Chondrocyte (in vitro differentiated cells): ENCODE measurements at regions not wholly inside any gene's neighbourhood (a gene's known extent, or its start where the extent isn't known, plus 50 kb on each side); places are given as distances from the start of the nearest gene placed in this dataset.

Experiments
- DNase-seq: peaks from one replicate; pipeline ENCODE4 v3.0.0; 2021; ENCODE audit warnings: mixed read lengths, low spot score
- H3K27ac Mint-ChIP-seq: one replicate; pipeline ENCODE4 v1.8.0; 2021; ENCODE audit warnings: mild to moderate bottlenecking, moderate library complexity, mixed read lengths; ENCODE audit not compliant: unreplicated experiment
- H3K27me3 Mint-ChIP-seq: 2 replicates; pipeline ENCODE4 v1.8.0; 2021; ENCODE audit warnings: low read depth, mixed read lengths
- H3K36me3 Mint-ChIP-seq: 2 replicates; pipeline ENCODE4 v1.8.0; 2021; ENCODE audit warnings: low read depth, mixed read lengths
- H3K4me1 Mint-ChIP-seq: 2 replicates; pipeline ENCODE4 v1.8.0; 2021; ENCODE audit warnings: low read depth, mild to moderate bottlenecking, mixed read lengths
- H3K4me3 Mint-ChIP-seq: one replicate; pipeline ENCODE4 v1.8.0; 2021; ENCODE audit warnings: mild to moderate bottlenecking, moderate library complexity, mixed read lengths; ENCODE audit not compliant: unreplicated experiment
- H3K9me3 Mint-ChIP-seq: 2 replicates; pipeline ENCODE4 v1.8.0; 2021; ENCODE audit warnings: low read depth, mixed read lengths
- CTCF ChIP-seq: fragments of 200-600 bp; sonication (generic); IDR thresholded peaks from 2 replicates; pipeline ENCODE4 v1.5.0; 2021; ENCODE audit warnings: antibody characterized with exemption, mild to moderate bottlenecking, moderate library complexity

GRCh38 chr13:89568746-89569145 lies 1778.7 kb upstream of the MIR17HG start:
- no peak overlapping the region for H3K27ac Mint-ChIP-seq
- no peak for TF ChIP-seq CTCF
- DNase-seq: no peak

GRCh38 chr13:89571676-89572075 lies 1775.8 kb upstream of the MIR17HG start:
- Mint-ChIP-seq H3K4me3 (no peak overlapping the region), H3K27me3 (no peaks in the 10 kb centered on the region)

More at GRCh38 chr13:89568746-89569145, 1778.7 kb upstream of the MIR17HG start:
- H3K27me3 Mint-ChIP-seq: no peaks in the 10 kb centered on the region
- H3K4me3 Mint-ChIP-seq: no peak overlapping the region
- H3K36me3 Mint-ChIP-seq: peaks cover 4% of the 10 kb centered on the region
- peaks cover 12% of the 10 kb centered on the region for H3K9me3 Mint-ChIP-seq
- peaks cover 17% of the 10 kb centered on the region for H3K4me1 Mint-ChIP-seq

GRCh38 chr13:89574077-89574476 lies 1773.4 kb upstream of the MIR17HG start:
- no peak for TF ChIP-seq CTCF
- Mint-ChIP-seq H3K27me3 (no peaks in the 10 kb centered on the region), H3K36me3 (peaks cover 4% of the 10 kb centered on the region), H3K4me3 (no peak overlapping the region), H3K27ac (no peak overlapping the region), H3K4me1 (no peaks in the 10 kb centered on the region), H3K9me3 (peaks cover 12% of the 10 kb centered on the region)
- DNase-seq: no peak

More at GRCh38 chr13:89571676-89572075, 1775.8 kb upstream of the MIR17HG start:
- peaks cover 4% of the 10 kb centered on the region for H3K36me3 Mint-ChIP-seq
- DNase-seq: no peak
- no peak for TF ChIP-seq CTCF
- peaks cover 16% of the 10 kb centered on the region for H3K4me1 Mint-ChIP-seq
- H3K27ac Mint-ChIP-seq: no peak overlapping the region
- peaks cover 12% of the 10 kb centered on the region for H3K9me3 Mint-ChIP-seq

GRCh38 chr13:89577301-89577700 lies 1770.2 kb upstream of the MIR17HG start:
- Mint-ChIP-seq H3K4me3 (no peak overlapping the region), H3K27ac (no peak overlapping the region), H3K9me3 (peaks cover 3% of the 10 kb centered on the region), H3K27me3 (no peaks in the 10 kb centered on the region), H3K36me3 (no peaks in the 10 kb centered on the region), H3K4me1 (no peaks in the 10 kb centered on the region)
- TF ChIP-seq CTCF: peak; percentile 37
- DNase-seq: no peak

GRCh38 chr13:89584058-89584620 lies 1763.3 kb upstream of the MIR17HG start:
- peak overlapping the region; percentile 15 for H3K27ac Mint-ChIP-seq
- H3K27me3 Mint-ChIP-seq: no peaks in the 10 kb centered on the region
- no peak for TF ChIP-seq CTCF
- H3K9me3 Mint-ChIP-seq: peaks cover 3% of the 10 kb centered on the region
- no peak overlapping the region for H3K4me3 Mint-ChIP-seq
- peaks cover 8% of the 10 kb centered on the region for H3K4me1 Mint-ChIP-seq
- H3K36me3 Mint-ChIP-seq: no peaks in the 10 kb centered on the region
- no peak for DNase-seq
